B cell (primary cell): ENCODE measurements at regions not wholly inside any gene's neighbourhood (a gene's known extent, or its start where the extent isn't known, plus 50 kb on each side); places are given as distances from the start of the nearest gene placed in this dataset.
"Not testable (repeated sequence)": the region's sequence is repeated elsewhere in the genome, so short reads cannot be mapped to it uniquely, and the experiment has no call there.

Experiments
- ATAC-seq: fragments of 200-7000 bp; cut with Tn5 transposase; one replicate; pipeline ENCODE4 v1.10.0; 2021; ENCODE audit warnings: low read depth, mild to moderate bottlenecking, moderate number of reproducible peaks, moderate library complexity
- CTCF ChIA-PET: fragments of 350-600 bp; sonication (Branson Sonifier 250); formaldehyde crosslinking; loops from one replicate; lab custom pipeline; 2021; ENCODE audit warnings: antibody characterized with exemption, inconsistent platforms; lab: Charles Lee
- POLR2A ChIA-PET: fragments of 350-600 bp; sonication (Branson Sonifier 250); formaldehyde crosslinking; loops from one replicate; lab custom pipeline; 2021; ENCODE audit warnings: antibody characterized with exemption; lab: Charles Lee
- DNase-seq: peaks from one replicate; pipeline ENCODE4 v3.0.0; 2013
- H2AFZ ChIP-seq: 2 replicates; pipeline ENCODE4 v1.6.1; 2012; ENCODE audit warnings: mild to moderate bottlenecking, low read depth, low read length; ENCODE audit not compliant: insufficient read depth, poor library complexity, severe bottlenecking
- H3K27ac ChIP-seq, 2 donors: 1 replicate in 1 of 2; 2 replicates in 1 of 2; pipeline ENCODE4 v1.5.1; 2012 to 2013; ENCODE audit warnings: low read length in 2 of 2, mild to moderate bottlenecking in 2 of 2, moderate library complexity in 1 of 2
- H3K27me3 ChIP-seq, 4 experiments: fragments of 200-600 bp in 1 of 4; sonication (generic) in 1 of 4; replicated peaks in 1 of 4; 1 replicate in 2 of 4; 2 replicates in 2 of 4; pipeline versions ENCODE4 v1.6.1 to v1.7.0; 2013 to 2016; ENCODE audit warnings: low read length in 3 of 4, mild to moderate bottlenecking in 2 of 4, mixed read lengths in 1 of 4, moderate library complexity in 1 of 4; ENCODE audit not compliant: insufficient read depth in 4 of 4, control insufficient read depth in 3 of 4; ENCODE audit errors: control extremely low read depth in 1 of 4
- H3K36me3 ChIP-seq, 2 experiments: replicated peaks in 1 of 2; 1 replicate in 1 of 2; 2 replicates in 1 of 2; pipeline versions ENCODE4 v1.6.1 to v1.7.1; 2013; ENCODE audit warnings: low read length in 1 of 2; ENCODE audit not compliant: insufficient read depth in 2 of 2, control insufficient read depth in 1 of 2; ENCODE audit errors: control extremely low read depth in 1 of 2, extremely low read depth in 1 of 2
- H3K4me1 ChIP-seq, 2 donors: fragments of 200-600 bp in 1 of 2; sonication (generic) in 1 of 2; 1 replicate in 1 of 2; 2 replicates in 1 of 2; pipeline versions ENCODE4 v1.5.1 to v1.6.1; 2013 to 2017; ENCODE audit warnings: low read length in 2 of 2; ENCODE audit not compliant: control insufficient read depth in 2 of 2, insufficient read depth in 2 of 2
- H3K4me2 ChIP-seq: replicated peaks from 2 replicates; pipeline ENCODE3; 2012; ENCODE audit warnings: mild to moderate bottlenecking, low read depth, low read length; ENCODE audit not compliant: poor library complexity, severe bottlenecking
- H3K4me3 ChIP-seq, 5 experiments: fragments of 200-600 bp in 1 of 5; sonication (generic) in 1 of 5; 1 replicate in 3 of 5; 2 replicates in 2 of 5; pipeline versions ENCODE4 v1.5.1 to v1.7.0; 2011 to 2016; ENCODE audit warnings: low read length in 4 of 5, mild to moderate bottlenecking in 4 of 5, low read depth in 2 of 5, control low read depth in 1 of 5, moderate library complexity in 1 of 5; ENCODE audit not compliant: insufficient read depth in 1 of 5; ENCODE audit errors: control extremely low read depth in 1 of 5, extremely low read depth in 1 of 5
- H3K79me2 ChIP-seq: fragments of 200-600 bp; sonication (generic); one replicate; pipeline ENCODE4 v1.6.0; 2016; ENCODE audit warnings: low read length; ENCODE audit not compliant: control insufficient read depth, insufficient read depth
- H3K9ac ChIP-seq: fragments of 200-600 bp; sonication (generic); 2 replicates; pipeline ENCODE4 v1.6.1; 2017; ENCODE audit warnings: mild to moderate bottlenecking, low read length, moderate library complexity
- H3K9me3 ChIP-seq, 3 donors: one replicate each; pipeline versions ENCODE4 v1.6.1 to v1.7.1; 2013; ENCODE audit warnings: low read length in 2 of 3; ENCODE audit not compliant: control insufficient read depth in 2 of 3, insufficient read depth in 1 of 3; ENCODE audit errors: control extremely low read depth in 1 of 3
- H4K20me1 ChIP-seq: 2 replicates; pipeline ENCODE4 v1.6.0; 2012; ENCODE audit warnings: mild to moderate bottlenecking, low read length; ENCODE audit not compliant: insufficient read depth, control insufficient read depth, poor library complexity, severe bottlenecking
- H3K27ac Mint-ChIP-seq: one replicate; pipeline ENCODE4 v1.8.0; 2021; ENCODE audit warnings: mixed read lengths
- H3K27me3 Mint-ChIP-seq: one replicate; pipeline ENCODE4 v1.8.0; 2021; ENCODE audit warnings: mixed read lengths
- H3K4me1 Mint-ChIP-seq: one replicate; pipeline ENCODE4 v1.8.0; 2021; ENCODE audit warnings: mixed read lengths
- H3K4me3 Mint-ChIP-seq: one replicate; pipeline ENCODE4 v1.8.0; 2021; ENCODE audit warnings: mixed read lengths
- H3K9me3 Mint-ChIP-seq: one replicate; pipeline ENCODE4 v1.8.0; 2022; ENCODE audit warnings: mixed read lengths; ENCODE audit not compliant: insufficient read depth
- CTCF ChIP-seq: fragments of 200-600 bp; IDR thresholded peaks from one replicate; pipeline ENCODE4 v1.8.0; 2022; ENCODE audit warnings: antibody characterized with exemption, mild to moderate bottlenecking
- EZH2 ChIP-seq: IDR thresholded peaks from 2 replicates; pipeline ENCODE4 v1.6.1; 2012; ENCODE audit warnings: borderline replicate concordance, low read depth, mild to moderate bottlenecking, moderate library complexity, low read length; ENCODE audit not compliant: insufficient read depth, poor library complexity, severe bottlenecking
- WGBS: methylation state at CpG from one replicate; pipeline ENCODE4 v1.1.5; 2013; ENCODE audit warnings: missing lambda C conversion rate; ENCODE audit not compliant: insufficient coverage; 5-methylcytosine and 5-hydroxymethylcytosine counted together
- intact Hi-C: fragments of 100-400 bp; cut with micrococcal nuclease; formaldehyde crosslinking; loops from one replicate; pipeline ENCODE4 v1.10.0; 2022

- H3K9me3 ChIP-seq = peaks cover 2 to 16% (median 12%) of the 10 kb centered on the region in 3 donors
- TF ChIP-seq EZH2 (no peak), CTCF (no peak)
- H3K27me3 ChIP-seq = no peaks in the 10 kb centered on the region
- H3K4me1 ChIP-seq = no peaks in the 10 kb centered on the region
- H3K4me3 ChIP-seq = no peak overlapping the region
- Mint-ChIP-seq H3K27me3 (no peaks in the 10 kb centered on the region), H3K9me3 (peaks cover 26% of the 10 kb centered on the region), H3K27ac (no peak overlapping the region), H3K4me3 (no peak overlapping the region), H3K4me1 (no peaks in the 10 kb centered on the region)
- DNase-seq (no peak), ATAC-seq (no peak)
- H2AFZ ChIP-seq = no peak overlapping the region
- H3K79me2 ChIP-seq = no peaks in the 10 kb centered on the region
- ChIA-PET POLR2A (no interaction called here), CTCF (no interaction called here)
- no peak overlapping the region for H3K27ac ChIP-seq
- no peak overlapping the region for H3K9ac ChIP-seq
- intact Hi-C loops = no loop called here
- WGBS = 80% methylated on average over 1 of the region's 3 CpGs
- no peak overlapping the region for H3K4me2 ChIP-seq
- H4K20me1 ChIP-seq = no peaks in the 10 kb centered on the region
- H3K36me3 ChIP-seq = no peaks in the 10 kb centered on the region
Observed at GRCh38 chr2:185012643-185013042, 414.3 kb downstream of the ZNF804A start.

GRCh38 chr2:185014076-185014475, 415.7 kb downstream of the ZNF804A start:
- ChIA-PET POLR2A (no interaction called here), CTCF (no interaction called here)
- peaks cover 23% of the 10 kb centered on the region for H3K9me3 Mint-ChIP-seq
- no peak overlapping the region for H3K4me3 ChIP-seq
- no peak overlapping the region for H3K27ac ChIP-seq
- no peak overlapping the region for H3K4me2 ChIP-seq
- H3K79me2 ChIP-seq = no peaks in the 10 kb centered on the region
- H2AFZ ChIP-seq = no peak overlapping the region
- DNase-seq = no peak
- H3K4me1 ChIP-seq = no peaks in the 10 kb centered on the region
- no peak overlapping the region for H3K9ac ChIP-seq
- no peak for ATAC-seq
- no peak overlapping the region for H3K4me3 Mint-ChIP-seq
- no peak overlapping the region for H3K27ac Mint-ChIP-seq
- TF ChIP-seq CTCF = no peak
- no peak for TF ChIP-seq EZH2
- H3K9me3 ChIP-seq = peaks cover 2 to 16% (median 12%) of the 10 kb centered on the region in 3 donors
- intact Hi-C loops = no loop called here
- H3K27me3 Mint-ChIP-seq = no peaks in the 10 kb centered on the region
- no peaks in the 10 kb centered on the region for H4K20me1 ChIP-seq
- H3K36me3 ChIP-seq = no peaks in the 10 kb centered on the region
- H3K27me3 ChIP-seq = no peaks in the 10 kb centered on the region
- H3K4me1 Mint-ChIP-seq = no peaks in the 10 kb centered on the region

GRCh38 chr2:185025891-185026290, 427.6 kb downstream of the ZNF804A start:
- H3K27ac Mint-ChIP-seq, H3K27me3 ChIP-seq, DNase-seq, H4K20me1 ChIP-seq, H3K27ac ChIP-seq, H3K4me3 Mint-ChIP-seq, H3K79me2 ChIP-seq, POLR2A ChIA-PET, H3K9me3 Mint-ChIP-seq, H3K9me3 ChIP-seq, H3K36me3 ChIP-seq, CTCF ChIA-PET, H3K9ac ChIP-seq, H3K4me1 ChIP-seq, H3K4me3 ChIP-seq, H3K4me1 Mint-ChIP-seq, intact Hi-C loops, ATAC-seq, H3K27me3 Mint-ChIP-seq, H2AFZ ChIP-seq, H3K4me2 ChIP-seq: not testable (repeated sequence)
- no CpG with 5 or more reads among the region's 3 CpGs for WGBS
